ENCODE measurements at regions not wholly inside any gene's neighbourhood (a gene's known extent, or its start where the extent isn't known, plus 50 kb on each side); places are given as distances from the start of the nearest gene placed in this dataset.
"Not testable (repeated sequence)": the region's sequence is repeated elsewhere in the genome, so short reads cannot be mapped to it uniquely, and the experiment has no call there.

DNA sequence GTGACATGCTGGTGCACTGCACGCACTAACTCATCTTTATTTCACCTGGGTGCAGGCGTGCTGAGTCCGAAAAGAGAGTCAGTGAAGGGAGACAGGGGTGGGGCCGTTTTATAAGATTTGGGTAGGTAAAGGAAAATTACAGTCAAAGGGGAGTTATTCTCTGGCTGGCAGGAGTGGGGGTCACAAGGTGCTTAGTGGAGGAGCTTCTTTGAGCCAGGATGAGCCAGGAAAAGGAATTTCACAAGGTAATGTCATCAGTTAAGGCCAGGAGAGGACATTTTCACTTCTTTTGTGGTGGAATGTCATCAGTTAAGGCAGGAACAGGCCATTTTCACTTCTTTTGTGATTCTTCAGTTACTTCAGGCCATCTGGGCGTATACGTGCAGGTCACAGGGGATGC, 1734.9 kb downstream of the SLITRK5 start:
- DNase-seq, result not testable (repeated sequence)

DNA sequence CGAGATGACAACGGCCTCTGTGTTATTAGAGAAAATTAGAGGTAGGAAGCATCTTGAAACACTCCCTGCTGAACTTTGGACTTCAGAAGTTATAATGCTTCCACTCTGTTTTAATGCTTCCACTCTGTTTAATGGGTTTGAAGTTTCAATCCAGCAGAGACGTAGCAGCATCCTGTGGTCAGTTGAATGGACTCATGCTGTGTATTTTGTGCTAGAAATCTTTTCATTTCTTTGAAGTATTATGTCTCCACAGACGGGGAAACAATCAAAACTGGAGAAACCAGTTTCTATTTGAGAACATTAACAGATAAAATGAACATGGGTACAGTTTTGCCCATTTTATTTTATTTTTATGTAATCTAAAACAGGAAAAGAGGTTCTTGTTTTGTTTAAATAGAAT, 1736.2 kb downstream of the SLITRK5 start:
- no peak for DNase-seq

DNA sequence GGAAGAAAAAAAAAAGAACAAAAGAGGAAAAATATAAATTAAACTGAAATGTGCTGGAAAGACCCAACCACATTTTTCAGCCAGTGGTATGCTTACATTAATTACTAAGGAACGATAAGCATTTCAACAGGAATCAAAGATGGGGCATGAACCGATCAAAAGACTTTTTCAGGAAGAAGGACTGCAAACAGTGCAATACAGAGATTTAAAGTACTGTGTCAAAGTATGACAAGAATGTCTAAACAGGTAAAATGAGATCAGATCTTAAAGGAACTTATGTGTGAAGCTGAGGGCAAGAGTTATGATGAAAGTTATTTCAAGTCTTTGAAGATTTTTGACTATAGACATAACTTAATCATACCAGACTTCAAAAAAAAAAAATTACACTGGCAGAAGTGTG, 1761.8 kb downstream of the SLITRK5 start:
- no peak for DNase-seq

DNA sequence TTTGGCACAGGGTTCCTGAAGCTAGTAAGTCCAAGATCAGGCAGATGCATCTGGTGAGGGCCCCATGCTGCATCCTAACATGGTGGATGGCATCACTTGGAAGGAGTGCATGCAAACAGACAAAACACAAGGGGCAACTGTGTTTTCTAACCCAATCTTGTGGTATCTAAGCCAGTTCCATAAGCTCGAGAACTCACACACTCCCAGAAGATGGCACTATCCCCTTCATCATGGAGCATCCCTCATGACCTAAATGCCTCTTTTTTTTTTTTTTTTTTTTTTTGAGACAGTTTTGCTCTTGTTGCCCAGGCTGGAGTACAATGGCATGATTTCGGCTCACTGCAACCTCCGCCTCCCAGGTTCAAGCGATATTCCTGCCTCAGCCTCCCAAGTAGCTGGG, 1763.5 kb downstream of the SLITRK5 start:
- not testable (repeated sequence) for DNase-seq

DNA sequence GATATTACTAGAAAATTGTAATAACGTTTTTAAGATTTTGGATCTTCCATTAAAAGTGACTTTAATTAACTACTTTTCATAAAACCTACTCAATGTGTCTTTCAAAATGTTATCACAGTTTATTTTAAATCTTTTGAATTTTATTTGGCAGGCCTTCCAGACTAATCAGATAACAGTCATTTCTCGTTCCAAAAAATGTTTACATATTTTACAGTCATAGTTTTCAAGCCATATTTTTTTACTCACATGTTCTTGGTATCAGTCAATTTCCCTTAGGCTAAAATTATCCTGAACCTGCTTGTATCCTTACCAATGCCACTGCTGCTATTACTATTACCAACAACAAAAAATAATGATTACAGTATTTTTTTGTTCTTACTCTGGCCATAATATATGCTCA, 1783.5 kb downstream of the SLITRK5 start:
- no peak for DNase-seq

DNA sequence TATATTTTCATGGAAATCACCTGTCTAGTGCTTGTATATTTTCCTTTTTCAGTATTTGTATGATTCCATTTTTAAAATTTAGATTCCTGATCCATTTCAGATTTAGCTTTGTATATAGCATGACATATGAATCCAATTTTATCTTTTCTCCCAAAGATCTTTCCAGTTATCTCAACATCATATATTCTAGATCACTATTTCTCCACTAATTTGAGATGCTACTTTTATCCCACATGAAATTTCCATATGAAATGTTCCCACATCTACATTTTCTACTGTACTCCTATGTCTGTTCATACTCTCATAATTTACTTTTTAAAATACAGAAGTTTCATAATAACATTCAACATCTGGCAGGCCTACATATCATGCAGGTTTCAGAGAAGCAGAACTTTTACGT, 1784.1 kb downstream of the SLITRK5 start:
- no peak for DNase-seq

DNA sequence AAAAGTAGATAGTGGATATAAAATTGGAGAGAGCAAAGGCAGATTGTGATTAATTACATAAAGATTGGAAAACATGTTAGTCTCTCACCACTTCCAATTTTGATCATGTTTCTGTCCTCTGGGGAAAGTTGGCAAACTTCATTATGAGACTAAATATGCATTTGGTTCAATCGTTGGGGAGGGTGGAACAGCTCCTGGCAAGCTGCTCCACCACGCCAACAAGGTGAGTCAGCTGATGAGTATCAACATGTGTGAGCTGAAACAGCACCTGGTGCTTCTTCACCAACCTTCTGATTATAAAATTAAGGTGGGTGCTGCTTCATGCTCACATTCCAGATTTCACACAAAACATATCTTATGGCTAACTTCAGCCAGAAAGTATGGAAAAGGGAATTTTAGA, 1784.6 kb downstream of the SLITRK5 start:
- no peak for DNase-seq

DNA sequence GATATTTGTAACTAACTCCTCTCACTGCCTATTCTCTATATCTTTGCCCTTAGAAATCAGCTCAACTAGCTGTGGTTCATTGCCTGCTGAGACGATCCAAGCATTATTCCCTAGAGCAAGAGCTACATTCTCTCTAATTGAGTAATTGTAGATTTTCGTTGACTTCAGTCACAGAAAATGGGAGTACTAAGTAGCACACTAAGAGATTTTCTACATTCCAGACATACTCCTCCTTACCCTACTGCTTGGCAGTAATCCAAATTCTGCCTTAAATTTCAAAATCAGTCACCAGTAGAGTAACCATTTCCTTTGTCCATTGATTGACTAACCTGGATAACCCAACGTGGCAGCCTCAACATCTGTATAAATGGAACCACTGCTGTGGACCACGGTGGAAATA, 1786.8 kb downstream of the SLITRK5 start:
- DNase-seq, result no peak

DNA sequence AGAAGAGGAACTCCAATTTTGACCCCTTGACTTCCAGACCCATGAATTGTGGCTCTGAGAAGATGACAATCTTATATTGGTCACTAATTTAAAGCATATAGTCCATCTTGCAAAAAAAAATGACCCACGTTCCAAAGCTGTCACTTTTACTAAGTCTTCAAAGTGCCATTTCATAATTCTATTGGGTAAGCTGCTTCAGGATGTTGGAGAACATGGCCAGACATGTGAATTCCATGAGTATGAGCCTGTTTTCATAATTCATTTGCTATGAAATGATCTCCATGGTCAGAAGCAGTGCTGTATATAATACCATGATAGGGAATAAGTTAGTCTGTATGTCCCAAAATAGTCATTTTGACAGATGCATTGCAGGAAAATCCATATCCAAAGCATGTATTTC, 1787.3 kb downstream of the SLITRK5 start:
- no peak for DNase-seq

DNA sequence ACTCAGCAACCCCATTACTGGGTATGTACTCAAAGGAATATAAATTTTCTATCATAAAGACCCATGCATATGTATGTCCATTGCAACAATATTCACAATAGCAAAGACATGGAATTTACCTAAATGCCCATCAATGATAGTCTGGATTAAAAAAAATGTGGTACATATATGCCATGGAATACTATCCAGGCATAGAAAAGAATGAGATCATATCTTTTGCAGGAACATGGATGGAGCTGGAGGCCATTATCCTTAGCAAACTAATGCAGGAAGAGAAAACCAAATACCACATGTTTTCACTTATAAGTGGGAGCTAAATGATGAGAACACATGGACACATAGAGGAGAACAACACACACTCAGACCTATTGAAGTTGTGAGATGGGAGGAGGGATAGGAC, 1789.7 kb downstream of the SLITRK5 start:
- not testable (repeated sequence) for DNase-seq

DNA sequence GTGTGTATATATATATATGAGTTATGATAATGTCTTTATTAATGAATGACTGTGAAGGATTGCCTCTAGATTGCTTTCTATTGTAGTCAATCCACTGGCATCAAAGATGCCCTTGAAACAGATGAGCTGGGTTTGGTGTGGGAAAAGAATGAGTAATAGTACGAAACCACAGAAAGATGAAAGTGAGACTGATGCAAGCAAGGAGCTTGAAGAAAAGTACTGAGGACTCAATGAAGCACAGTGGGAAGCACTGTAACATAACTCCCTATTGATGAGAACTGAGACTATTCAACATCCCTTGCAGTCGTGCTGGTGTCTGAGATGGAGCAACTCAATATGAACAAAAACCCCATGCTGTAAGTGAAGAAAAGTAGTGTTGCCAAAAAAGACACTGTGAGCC, 1794.2 kb downstream of the SLITRK5 start:
- DNase-seq, result no peak

DNA sequence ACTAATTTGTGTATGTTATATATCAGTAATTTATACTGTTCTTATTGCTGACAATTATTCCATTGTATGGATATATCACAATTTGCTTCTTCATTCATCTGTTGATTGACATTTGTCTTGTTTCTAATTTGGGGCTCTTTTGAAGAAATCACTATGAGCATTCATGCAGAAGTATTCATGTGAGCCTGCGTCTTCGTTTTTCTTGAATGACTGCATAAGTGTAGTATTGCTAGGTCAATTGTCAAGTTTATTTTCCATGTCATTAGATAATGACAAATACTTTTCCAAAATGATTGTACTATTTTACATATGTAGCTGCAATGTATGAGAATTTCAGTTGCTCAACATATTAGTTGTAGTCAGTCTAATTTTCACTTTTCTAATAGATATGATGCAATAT, 1796.9 kb downstream of the SLITRK5 start:
- no peak for DNase-seq

DNA sequence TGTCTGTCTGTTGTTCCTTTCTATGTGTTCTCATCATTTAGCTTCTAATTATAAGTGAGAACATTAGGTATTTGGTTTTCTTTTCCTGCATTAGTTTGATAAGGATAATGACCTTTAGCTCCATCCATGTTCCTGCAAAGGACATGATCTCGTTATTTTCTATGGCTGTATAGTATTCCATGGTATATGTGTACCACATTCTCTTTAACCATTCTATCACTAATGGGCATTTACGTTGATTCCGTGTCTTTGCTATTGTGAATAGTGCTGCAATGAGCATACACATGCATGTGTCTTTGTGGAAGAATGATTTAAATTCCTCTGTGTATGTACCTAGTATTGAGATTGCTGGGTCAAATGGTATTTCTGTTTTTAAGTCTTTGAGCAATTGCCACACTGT, 1799.7 kb downstream of the SLITRK5 start:
- DNase-seq, result no peak

DNA sequence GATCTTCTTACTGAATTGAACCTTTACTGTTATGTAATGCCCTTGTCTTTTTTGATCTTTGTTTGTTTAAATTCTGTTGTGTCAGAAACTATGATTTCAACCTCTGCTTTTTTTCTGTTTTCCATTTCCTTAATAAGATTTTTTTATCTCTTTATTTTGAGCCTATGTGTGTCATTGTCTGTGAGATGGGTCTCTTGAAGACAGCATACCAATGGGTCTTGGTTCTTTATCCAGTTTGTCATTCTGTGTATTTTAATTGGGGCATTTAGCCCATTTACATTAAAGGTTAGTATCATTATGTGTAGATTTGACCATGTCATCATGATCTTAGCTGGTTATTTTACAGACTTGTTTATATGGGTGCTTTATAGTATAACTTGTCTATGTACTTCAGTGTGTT, 1803.3 kb downstream of the SLITRK5 start:
- DNase-seq, result no peak

DNA sequence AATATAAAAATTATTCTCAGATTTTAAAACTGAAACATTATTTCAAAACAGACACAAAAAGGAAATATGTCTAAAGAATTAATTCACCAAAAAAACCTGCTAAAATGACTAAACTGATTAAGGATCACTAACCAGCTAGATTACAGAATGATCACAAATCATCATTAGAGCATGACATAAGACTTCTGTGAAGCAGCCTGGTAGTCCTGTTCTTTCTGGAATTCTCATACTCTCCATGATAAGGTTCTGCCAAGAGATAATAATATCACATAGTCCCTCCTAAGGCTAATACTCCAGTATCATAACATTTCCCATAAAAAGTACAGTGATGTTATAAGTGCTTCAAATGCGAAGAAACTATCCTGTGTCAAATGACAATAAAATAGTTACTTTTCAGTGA, 1814.9 kb downstream of the SLITRK5 start:
- no peak for DNase-seq

DNA sequence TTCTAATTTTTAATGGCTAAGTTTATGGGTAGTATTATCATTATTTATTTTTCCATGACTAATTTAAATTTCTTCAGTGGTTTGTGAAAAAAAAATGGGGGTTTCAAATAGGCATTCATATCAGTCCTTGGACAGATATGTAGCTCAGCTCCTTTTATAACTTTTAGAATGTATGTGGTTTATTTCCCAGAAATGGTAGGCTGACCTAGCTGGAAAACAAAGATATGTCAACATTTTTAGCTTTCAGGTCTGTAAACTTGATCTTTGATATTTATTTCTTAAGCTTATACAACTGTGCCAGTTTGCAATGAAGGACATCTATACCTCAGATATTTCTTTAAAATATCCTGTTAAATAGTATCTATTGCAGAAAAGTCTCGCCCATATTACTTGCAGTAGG, 1815.5 kb downstream of the SLITRK5 start:
- DNase-seq, result no peak

DNA sequence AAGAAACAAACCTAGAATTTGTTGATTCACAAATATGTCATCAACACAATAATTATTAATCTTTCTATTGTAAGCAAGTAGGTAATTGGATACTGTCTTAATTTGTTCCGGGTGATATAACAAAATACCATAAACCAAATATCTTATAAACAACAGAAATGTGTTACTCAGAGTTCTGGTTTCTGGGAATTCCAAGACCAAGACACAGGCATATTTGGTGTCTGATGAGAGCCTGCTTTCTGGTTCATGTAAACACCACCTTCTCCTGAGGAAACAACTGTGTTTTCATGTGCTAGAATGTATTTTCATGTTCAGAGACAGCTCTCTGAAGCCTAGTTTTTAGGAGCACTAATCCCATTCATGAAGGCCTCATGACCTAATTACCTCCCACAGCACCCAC, 1819.5 kb downstream of the SLITRK5 start:
- no peak for DNase-seq

DNA sequence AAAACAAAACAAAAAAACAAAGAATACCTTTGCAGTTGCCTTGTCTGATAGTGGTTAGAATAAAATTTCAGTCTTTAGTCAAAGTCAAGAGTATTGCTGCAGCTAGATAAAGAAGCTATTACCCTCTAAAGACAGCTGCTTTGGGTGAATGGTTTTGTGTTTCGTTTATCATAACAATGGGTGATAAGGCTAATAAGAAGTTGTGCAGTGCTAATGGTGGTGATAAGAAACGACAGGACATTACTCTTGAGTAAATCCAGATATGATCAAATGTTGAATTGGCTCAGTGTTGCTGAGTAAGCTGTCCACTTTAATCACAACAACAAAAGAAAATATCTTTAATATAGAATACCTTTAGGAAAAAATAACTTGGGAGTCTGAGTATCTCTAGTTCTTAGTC, 1825.3 kb downstream of the SLITRK5 start:
- no peak for DNase-seq

DNA sequence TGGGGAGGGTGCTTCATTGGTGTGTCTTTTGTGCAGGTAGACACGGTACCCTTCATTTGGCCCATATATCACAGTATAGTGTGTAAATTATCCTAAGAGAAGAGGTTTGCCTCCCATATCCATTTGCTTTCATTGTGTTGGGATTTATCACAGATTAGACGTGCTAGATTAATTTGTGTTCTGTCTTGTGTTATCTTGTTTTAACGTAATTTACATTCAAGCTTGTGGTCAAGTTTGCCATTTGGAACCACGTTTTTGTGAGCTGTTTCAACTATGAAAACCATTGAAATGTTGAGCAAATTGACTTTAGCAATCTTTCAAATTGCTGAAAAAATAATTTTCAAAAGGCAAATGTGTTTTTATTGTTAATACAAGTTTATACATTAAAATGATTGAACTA, 1826.5 kb downstream of the SLITRK5 start:
- no peak for DNase-seq

DNA sequence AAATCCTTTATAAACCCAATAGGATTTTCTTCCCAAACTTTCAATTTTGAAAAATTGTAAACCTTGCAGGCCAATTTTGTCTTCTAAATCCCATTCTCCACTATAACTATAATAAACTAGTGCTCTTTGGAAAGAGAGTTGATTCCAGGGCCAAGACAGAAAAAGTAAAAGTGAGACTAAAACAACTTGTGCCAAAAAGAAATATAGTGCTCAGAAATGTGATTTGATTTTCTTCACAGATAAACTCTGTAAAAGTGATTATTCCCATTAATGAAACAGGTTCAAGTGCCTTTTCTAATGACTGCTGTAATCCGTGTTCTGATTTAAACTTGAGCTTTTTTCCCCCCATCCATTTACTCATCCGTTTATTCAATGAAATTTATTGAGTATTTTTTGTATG, 1831.1 kb downstream of the SLITRK5 start:
- no peak for DNase-seq

DNA sequence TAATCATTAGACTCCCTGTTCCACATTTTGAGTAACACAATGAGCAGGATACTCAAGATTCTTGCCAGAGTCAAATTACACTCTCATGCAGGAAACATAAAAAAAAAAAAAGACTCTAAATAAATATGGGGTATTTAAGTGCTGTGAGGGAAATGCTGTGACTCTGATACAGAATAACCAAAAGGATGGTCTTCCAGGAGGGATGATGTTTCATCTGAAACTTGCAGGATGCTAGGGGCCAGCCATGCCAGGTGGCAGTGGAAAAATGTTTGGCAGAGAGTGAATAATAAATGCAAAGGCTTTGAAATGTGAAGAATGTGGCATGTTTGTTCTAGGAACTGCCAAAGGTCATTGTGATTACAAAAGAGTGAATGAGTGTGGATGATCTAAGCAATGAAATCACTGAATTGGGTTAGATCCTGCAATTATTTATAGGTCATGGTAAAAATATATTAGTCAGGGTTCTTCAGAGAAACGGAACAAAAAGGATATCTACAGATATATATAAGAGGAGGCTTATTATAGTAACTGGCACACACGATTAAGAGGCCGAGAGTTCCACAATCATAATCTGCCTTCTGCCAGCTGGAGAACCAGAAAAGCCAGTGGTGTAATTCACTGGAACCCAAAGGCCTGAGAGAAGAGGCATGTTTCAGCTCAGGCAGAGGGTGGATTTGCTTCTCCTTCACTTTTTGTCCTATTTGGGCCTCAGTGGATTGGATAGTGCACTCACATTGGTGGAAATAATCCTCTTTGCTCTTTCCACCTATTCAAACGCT, 1832.8 kb upstream of the MIR17HG start:
- no peak for DNase-seq

DNA sequence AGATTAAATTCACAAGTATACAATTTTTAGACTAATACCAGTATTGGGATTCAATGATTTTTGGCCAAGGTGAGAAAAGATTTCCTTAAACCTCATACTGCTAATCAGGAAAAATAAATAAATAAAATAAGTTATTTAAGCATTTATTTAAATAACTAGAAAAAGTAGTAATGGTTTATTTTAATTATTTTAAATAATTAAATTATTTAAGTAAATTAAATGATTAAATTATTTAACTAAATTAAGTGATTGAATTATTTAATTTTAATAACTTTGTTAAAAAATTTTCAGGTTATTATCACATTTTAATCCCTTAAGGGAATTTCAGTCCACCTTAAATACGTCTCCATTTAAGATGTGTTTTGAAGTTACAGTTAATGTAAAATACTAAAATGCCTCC, 1831.5 kb upstream of the MIR17HG start:
- no peak for DNase-seq

DNA sequence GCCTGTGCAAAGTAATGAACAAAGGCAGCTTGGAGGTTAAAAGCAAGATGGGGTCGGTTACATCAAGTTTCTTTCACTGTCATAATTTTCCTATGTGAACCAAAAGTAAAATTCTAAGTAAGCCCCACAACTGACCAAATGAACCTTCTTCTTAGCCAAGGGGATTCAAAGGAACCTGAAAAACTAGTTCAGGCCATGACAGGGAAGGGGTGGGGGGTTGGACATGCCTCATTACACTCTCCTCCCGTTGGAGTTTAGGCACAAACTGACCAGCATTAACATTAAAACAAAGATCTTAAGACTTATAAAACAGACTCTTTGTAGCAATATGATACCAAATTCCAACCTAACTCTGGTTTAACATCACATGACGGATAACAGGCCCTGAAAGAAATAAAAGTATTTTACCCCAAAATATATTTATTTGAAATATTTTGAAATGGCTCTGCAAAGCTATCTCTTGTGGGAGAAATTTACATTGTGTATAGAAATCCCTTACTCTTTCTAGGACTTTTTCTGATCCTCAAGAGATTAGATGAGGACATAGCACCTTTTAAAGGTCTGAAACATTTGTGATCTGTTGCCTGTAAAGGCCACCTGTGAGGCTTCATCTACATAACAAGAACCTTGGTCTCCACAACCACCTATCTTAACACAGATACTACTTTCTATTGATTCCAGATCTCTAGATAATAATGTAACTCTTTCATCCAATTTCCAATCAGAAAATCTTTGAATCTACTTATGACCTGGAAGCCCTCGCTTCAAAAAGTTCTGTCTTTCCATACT, 1829.0 kb upstream of the MIR17HG start:
- no peak for DNase-seq

DNA sequence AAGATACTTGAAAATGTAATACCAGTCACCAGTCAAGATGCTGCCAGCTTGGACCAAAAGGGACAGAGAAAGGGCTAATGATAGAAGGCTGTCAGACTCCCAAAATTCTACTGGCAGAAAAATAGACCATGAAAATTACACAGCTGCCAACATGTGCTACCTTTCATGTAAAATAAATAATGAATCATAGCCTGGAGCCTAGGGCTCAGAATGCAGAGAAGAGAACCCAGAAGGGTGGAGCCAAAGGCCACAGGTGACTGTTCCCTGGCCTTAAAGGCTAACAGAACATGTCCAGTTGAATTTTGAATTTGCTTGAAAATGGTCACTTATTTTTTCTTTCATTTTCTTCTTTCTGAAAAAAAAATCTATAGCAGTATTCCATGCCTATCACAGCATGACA, 1827.0 kb upstream of the MIR17HG start:
- DNase-seq, result no peak

DNA sequence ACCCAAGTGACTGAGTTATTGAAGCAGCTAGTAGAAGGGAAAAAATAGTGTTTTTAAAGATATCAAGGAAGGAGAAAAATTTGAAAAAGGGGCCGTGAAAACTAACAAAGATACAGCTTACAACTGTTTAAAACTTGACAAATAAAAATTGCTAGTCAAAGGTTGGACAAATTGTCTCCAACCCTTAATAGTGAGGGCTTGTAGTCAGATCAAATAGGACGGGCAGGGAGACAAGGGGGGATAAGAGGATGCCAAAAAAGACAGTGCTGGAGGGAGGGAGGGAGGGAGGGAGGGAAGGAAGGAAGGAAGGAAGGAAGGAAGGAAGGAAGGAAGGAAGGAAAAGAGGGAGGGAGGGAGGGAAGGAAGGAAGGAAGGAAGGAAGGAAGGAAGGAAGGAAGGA, 1825.8 kb upstream of the MIR17HG start:
- not testable (repeated sequence) for DNase-seq

Measured in stimulated activated naive CD4-positive, alpha-beta T cell (primary cell).